ENCODE measurements at regions not wholly inside any gene's neighbourhood (a gene's known extent, or its start where the extent isn't known, plus 50 kb on each side); places are given as distances from the start of the nearest gene placed in this dataset.
"Not testable (repeated sequence)": the region's sequence is repeated elsewhere in the genome, so short reads cannot be mapped to it uniquely, and the experiment has no call there.

GRCh38 chr5:68020461-68020969, 195.0 kb upstream of the PIK3R1 start:
- DNase-seq, result not testable (repeated sequence)

GRCh38 chr5:68015381-68016302, 199.9 kb upstream of the PIK3R1 start:
- DNase-seq, result peak; percentile 69

- no peak for DNase-seq
Observed at GRCh38 chr5:68012831-68013230, 202.7 kb upstream of the PIK3R1 start.

- DNase-seq, result no peak
Observed at GRCh38 chr5:68012429-68012828, 203.1 kb upstream of the PIK3R1 start.

- DNase-seq, result no peak
Observed at GRCh38 chr5:68011801-68012200, 203.8 kb upstream of the PIK3R1 start.

- no peak for DNase-seq
Observed at GRCh38 chr5:68011259-68011760, 204.2 kb upstream of the PIK3R1 start.

GRCh38 chr5:68010740-68011139, 204.8 kb upstream of the PIK3R1 start:
- DNase-seq, result no peak

- DNase-seq, result no peak
Observed at GRCh38 chr5:68007451-68007850, 208.1 kb upstream of the PIK3R1 start.

GRCh38 chr5:68002836-68003235, 212.7 kb upstream of the PIK3R1 start:
- DNase-seq, result no peak

- no peak for DNase-seq
Observed at GRCh38 chr5:68000805-68001204, 214.8 kb upstream of the PIK3R1 start.

GRCh38 chr5:67999391-67999790, 216.2 kb upstream of the PIK3R1 start:
- DNase-seq, result no peak

- DNase-seq, result peak; percentile 42
Observed at GRCh38 chr5:67998709-67999261, 216.8 kb upstream of the PIK3R1 start.

- DNase-seq, result no peak
Observed at GRCh38 chr5:67997892-67998457, 217.6 kb upstream of the PIK3R1 start.

- DNase-seq, result no peak
Observed at GRCh38 chr5:67997148-67997547, 218.4 kb upstream of the PIK3R1 start.

- DNase-seq, result peak; percentile 44
Observed at GRCh38 chr5:67996596-67996995, 219.0 kb upstream of the PIK3R1 start.

GRCh38 chr5:67992923-67993322, 222.6 kb upstream of the PIK3R1 start:
- DNase-seq, result no peak

GRCh38 chr5:67989456-67989855, 226.1 kb upstream of the PIK3R1 start:
- DNase-seq, result no peak

- no peak for DNase-seq
Observed at GRCh38 chr5:67986761-67987160, 228.8 kb upstream of the PIK3R1 start.

- no peak for DNase-seq
Observed at GRCh38 chr5:67985686-67986387, 229.7 kb upstream of the PIK3R1 start.

- DNase-seq, result no peak
Observed at GRCh38 chr5:67984546-67984945, 231.0 kb upstream of the PIK3R1 start.

GRCh38 chr5:67983251-67984110, 232.1 kb upstream of the PIK3R1 start:
- no peak for DNase-seq

- DNase-seq, result not testable (repeated sequence)
Observed at GRCh38 chr5:67982160-67982559, 233.4 kb upstream of the PIK3R1 start.

Measured in NCI-H146 (cell line).